ENCODE measurements at regions not wholly inside any gene's neighbourhood (a gene's known extent, or its start where the extent isn't known, plus 50 kb on each side); places are given as distances from the start of the nearest gene placed in this dataset.

DNA sequence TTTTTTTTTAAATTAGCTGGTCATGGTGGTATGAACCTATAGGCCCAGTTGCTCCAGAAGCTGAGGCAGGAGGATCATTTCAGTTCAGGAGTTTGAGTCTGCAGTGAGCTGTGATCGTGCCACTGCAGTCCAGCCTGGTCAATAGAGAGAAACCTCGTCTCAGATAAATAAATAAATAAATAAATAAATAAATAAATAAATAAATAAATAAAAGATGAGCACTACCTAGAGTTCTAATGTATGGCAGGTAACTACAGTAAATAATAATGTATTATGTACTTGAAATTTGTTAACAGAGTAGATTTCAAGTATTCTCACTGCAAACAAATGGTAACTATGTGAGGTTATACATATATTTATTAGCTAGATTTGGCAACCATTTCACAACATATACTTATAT, 697.9 kb upstream of the ID2 start:
- no peak for DNase-seq (ENCODE audit: low read depth)
- H3K4me3 ChIP-seq (ENCODE audit: low read length): no peak overlapping the region
- TF ChIP-seq, protein P1, sequence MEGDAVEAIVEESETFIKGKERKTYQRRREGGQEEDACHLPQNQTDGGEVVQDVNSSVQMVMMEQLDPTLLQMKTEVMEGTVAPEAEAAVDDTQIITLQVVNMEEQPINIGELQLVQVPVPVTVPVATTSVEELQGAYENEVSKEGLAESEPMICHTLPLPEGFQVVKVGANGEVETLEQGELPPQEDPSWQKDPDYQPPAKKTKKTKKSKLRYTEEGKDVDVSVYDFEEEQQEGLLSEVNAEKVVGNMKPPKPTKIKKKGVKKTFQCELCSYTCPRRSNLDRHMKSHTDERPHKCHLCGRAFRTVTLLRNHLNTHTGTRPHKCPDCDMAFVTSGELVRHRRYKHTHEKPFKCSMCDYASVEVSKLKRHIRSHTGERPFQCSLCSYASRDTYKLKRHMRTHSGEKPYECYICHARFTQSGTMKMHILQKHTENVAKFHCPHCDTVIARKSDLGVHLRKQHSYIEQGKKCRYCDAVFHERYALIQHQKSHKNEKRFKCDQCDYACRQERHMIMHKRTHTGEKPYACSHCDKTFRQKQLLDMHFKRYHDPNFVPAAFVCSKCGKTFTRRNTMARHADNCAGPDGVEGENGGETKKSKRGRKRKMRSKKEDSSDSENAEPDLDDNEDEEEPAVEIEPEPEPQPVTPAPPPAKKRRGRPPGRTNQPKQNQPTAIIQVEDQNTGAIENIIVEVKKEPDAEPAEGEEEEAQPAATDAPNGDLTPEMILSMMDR (conservative IDR thresholded peaks at IDR 0.05; ENCODE audit: low read depth, low read length): no peak

DNA sequence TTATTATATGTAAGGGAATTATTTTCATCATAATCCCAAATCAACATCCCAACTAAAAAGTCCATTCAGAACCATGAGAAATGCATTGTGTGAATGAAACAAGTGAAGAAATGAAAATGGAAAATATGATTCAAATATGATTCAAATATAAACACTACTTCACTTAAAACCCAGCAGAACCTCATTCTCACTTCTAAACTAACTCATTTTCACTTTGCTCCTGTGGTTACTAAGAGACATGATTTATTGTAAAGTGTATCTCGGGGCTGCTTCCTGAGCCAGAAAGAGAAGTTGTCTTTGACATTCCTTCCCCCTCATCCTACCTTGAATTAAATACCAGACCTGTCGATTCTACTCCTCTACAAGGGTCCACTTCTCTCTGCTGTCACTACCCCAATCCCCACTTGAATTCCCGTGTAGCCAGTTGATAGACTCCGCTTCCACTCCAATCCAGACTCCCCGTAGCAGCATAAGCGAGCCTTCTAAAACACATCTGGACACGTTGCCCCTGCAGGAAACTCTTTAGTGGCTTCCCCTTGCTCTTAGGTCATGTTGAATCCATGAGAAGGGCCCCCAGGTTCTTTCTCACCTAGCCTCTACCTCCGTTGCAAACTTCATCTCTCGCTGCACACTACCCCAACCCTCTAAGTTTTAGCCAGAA, 697.0 kb upstream of the ID2 start:
- no peak overlapping the region for H3K4me3 ChIP-seq (ENCODE audit: low read length)
- TF ChIP-seq, protein P1 (conservative IDR thresholded peaks at IDR 0.05; ENCODE audit: low read depth, low read length): no peak
- no peak for DNase-seq (ENCODE audit: low read depth)

DNA sequence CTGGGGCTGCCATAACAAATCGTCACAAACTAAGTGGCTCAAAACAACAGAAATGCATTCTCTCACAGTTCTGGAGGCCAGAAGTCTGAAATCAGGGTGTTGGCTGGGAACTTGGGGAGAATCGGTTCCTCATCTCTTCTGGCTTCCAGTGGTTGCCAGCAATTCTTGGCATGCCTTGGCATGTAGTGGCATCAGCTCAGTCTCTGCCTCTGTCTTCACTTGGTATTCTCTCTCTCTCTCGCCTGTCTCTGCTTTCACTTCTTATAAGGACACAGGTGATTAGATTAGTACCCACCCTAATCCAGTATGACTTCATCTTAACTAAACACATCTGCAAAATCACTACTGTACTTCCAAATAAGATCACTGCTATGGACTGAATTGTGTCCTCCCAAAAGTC, 695.4 kb upstream of the ID2 start:
- TF ChIP-seq, protein P1 (conservative IDR thresholded peaks at IDR 0.05; ENCODE audit: low read depth, low read length): no peak
- no peak for DNase-seq (ENCODE audit: low read depth)
- no peak overlapping the region for H3K4me3 ChIP-seq (ENCODE audit: low read length)

DNA sequence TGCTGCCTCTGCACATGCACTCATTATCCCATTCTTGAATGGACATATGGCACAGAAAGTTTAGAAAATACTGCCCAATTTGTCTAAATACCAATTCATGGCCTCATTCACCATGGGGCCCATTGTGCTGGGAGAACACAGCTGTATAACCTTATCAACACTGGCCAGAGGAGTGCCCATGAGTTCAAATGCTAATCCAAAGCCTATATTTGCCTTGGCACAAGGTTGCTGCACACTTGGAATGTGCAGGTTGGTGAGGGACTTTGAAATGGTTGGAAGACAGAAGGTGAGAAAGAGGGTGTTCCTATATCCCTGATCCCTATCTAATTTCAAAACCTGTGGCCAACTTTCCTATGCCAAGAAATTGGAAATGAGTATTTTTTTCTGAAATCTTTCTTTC, 693.9 kb upstream of the ID2 start:
- TF ChIP-seq, protein P1 (conservative IDR thresholded peaks at IDR 0.05; ENCODE audit: low read depth, low read length): no peak
- H3K4me3 ChIP-seq (ENCODE audit: low read length): no peak overlapping the region
- DNase-seq (ENCODE audit: low read depth): no peak

DNA sequence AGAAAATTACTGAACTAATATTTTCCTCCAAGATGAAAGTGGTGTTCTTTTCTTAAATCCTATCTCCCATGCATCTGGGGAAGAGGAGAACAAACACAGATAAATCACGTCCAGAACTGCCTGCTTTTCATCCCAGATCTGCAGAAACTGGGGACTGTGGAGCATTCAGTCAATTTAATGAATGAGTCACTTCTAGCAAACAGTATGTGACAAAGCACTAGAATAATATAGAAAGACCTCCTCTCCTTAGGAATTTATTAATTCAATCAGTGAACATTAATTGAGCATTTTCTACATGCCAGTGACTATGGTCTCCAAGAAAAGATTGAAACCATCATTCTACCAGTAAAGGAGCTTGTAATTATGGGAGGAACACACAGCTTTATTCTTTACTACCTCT, 693.4 kb upstream of the ID2 start:
- H3K4me3 ChIP-seq (ENCODE audit: low read length): no peak overlapping the region
- DNase-seq (ENCODE audit: low read depth): no peak
- TF ChIP-seq, protein P1 (conservative IDR thresholded peaks at IDR 0.05; ENCODE audit: low read depth, low read length): no peak

DNA sequence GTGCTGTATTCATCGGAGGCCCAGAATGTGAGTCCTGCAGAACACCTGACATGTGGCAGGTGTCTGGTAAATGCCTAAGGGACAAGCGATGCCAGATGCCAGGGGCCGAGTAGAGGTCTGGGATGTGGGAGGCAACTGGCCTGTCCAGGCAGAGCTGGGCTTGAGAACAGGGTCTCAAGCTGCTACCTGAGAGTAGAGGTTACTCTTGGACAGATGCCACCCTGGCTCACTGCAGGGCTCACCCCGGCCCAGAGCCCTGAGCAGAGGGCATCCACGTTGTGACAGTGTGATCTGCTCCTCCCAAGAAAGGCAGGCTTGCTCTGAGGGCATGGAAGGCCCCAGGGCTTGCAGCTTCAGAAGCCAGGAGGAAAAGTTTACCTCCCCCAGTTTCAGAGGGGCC, 692.0 kb upstream of the ID2 start:
- no peak for DNase-seq (ENCODE audit: low read depth)
- H3K4me3 ChIP-seq (ENCODE audit: low read length): no peak overlapping the region
- TF ChIP-seq, protein P1 (conservative IDR thresholded peaks at IDR 0.05; ENCODE audit: low read depth, low read length): no peak

Data from retinal pigment epithelial cell (primary cell).